NCI-H128 (cell line): ENCODE measurements at regions not wholly inside any gene's neighbourhood (a gene's known extent, or its start where the extent isn't known, plus 50 kb on each side); places are given as distances from the start of the nearest gene placed in this dataset.
"Not testable (repeated sequence)": the region's sequence is repeated elsewhere in the genome, so short reads cannot be mapped to it uniquely, and the experiment has no call there.

ENCODE experiments used
- DNase-seq: peaks from one replicate; lab custom pipeline; 2025; ENCODE audit not compliant: unreplicated experiment; lab: John Stamatoyannopoulos, UW

DNA sequence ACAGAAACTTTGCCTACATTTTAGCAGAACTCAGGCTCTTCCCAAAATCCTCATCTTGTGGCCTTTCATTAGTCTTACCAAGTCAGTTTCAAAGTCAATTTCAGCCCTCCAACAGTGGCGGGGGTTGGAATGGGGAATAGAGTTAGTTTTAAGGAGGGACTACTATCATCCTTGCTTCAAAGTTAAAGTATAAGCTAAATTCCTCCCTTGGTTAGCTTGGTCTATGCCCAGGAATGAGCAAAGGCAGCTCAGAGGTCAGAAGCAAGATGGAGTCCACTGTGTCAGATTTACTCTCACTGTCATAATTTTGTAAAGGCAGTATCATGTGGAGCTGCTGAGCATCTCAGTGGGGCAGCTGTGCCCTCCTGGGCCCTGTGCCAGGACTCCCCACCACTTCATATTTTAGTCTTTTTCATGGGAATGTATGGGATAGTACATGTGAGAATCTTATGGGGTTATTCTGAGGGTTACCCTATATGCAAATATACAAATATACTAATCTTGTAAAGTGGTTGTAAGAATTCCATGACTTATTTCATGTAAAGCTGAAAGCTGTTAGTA lies 145.2 kb upstream of the MMADHC start:
- DNase-seq, result no peak

DNA sequence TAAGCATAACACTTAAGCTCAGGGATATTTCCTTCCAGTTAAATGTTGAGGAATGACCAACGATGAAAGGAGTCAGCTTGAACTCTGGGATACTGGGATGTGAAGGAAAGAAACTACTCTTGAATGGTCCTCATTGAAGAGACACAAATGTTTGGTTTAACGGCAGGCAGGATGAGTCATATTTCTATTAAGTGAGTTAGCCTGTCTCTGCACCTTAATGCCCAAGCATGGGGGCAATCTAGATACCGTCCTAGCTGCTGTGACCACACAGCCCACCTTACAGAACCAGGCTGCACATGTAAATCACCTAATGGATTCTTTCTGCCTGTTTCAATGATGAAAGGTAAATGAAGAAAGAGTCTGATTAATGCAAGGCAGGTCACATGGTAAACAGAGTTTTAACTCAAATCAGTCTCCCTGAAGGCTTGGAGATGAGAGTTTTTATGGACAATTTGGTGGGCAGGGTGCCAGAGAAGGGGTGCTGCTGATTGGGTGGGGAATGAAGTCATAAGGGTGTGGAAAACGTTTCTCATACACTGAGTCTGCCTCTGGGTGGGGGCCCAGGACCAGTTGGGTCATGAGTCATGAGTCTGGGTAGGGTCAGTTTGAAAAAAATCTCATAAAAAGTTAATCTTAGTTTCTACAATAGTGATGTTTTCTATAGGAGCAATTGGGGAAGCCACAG lies 144.6 kb upstream of the MMADHC start:
- no peak for DNase-seq

DNA sequence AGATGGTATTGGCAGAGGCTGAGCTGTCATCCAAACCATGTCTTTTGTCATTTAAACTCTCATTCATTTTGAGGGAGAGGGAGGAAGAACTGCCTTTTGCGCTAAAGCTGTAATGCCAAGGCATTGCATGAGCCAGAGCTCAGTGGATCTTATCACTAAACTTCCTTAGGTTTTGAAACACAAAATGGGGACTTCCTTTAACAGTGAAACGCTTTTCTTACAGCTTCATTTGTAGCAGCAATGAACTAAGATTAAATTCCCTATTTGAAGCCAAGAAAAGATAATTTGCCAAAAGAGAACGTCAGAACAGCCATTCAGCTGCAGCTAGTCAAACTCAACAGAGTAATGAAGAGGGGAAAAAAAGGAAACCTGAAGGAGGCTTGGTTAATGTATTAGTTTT lies 143.5 kb upstream of the MMADHC start:
- no peak for DNase-seq

DNA sequence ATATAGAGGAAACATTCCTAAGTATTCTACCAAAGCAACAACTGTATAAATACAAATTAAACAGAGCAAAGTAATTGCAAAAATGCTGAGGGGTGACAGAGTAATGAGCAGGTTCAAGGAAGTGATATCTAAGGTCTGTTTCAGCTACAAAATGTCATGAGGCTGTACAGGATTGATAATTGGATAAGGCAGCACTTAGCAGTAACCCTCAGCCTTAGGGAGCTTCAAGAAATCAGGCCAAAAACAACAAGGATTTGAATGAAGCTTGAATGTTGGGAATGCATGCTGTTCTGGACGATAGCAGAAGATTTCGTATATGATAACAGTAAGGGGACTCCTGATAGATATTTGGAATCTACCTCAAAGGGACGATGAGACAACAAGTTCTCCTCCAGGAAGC lies 142.0 kb upstream of the MMADHC start:
- no peak for DNase-seq

DNA sequence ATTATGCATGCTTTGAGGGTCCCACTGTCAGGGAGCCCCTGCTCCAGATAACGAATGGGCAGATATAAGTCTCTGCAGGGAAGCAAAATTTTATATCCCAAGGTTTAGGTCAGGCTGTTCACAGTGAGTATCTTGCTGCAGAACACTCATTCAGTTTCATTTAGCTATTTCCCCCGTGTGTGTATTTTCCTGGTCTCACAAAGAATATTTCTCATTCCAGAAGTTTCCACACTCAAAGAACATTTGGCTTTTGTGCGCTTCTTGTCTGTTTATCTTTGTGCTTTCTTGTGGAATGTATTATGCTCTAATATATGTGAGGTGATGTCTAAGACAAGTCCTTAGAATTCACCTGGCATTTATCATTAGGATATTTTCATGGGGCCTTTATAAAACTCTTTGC lies 140.4 kb upstream of the MMADHC start:
- DNase-seq, result no peak

DNA sequence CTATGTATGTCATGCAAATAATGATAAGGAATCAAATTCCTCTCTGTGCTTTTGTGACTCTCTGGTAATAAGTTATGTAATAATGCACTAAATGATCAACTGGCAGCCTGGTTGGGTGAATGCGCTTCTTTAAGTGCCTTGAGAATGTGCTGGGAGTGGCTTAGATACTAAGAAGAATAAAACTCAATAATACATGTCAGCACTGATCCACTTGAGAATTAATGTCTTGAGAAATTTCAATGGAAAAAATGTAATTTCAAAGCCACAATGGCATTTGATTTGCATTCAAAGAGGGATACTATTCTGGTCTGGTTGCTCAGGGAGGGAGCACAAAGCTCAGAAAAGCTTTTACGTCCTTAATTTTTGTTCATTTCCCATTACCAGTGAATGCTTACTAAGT lies 137.7 kb upstream of the MMADHC start:
- no peak for DNase-seq

DNA sequence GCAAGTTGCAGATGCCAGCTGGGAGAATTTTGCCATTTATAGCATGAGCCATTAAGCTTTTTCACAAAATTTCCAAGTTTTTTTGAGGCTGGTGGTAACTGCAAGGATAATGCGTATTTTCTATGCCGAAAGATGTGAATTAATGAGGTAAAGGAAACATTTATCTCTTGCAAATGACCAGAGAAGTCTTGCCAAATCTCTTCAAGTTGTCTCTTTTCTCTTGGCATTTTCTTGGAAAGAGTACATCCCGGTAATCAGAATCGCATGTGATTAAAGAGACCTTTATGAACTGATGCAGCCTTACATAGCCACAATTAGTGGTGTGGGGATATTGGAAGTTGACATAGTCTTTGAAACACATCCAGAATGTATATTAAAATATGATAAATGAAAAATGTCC lies 136.5 kb upstream of the MMADHC start:
- no peak for DNase-seq

DNA sequence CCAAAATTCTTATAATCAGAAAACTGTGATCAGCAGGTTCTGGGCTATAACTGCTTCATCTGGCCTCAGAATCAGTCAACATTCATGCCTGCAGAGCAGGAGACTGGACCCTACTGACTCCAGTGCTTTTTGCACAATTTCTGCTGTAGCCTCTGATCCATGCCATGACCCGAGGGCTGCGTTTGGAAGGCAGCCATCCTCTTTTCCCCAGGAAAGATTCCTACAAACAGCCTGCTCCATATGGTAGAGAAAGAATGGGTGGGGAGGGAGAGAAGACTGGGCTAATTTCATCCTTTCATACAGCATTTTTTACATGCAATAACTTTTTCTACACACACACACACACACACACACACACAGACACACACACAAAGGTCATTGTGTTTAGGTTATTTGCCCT lies 133.0 kb upstream of the MMADHC start:
- DNase-seq, result no peak

DNA sequence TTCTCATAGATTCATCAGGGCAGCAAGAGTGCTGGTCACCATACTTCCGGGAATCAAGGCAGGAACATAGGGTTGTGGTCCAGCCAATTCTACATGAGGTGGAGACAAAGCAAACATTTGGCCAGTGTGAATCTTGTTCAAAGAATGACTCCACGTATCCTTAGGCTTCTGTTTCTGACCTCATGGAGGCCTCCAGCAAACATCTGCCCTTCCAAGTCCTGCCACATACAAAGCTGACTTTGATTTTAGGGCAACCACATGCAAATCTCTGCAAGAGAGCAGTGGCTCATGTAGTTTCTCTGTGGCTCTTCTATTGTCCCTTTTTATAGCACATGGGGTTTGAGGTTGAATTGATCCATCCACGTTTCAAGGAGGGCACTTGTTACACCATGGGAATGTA lies 132.1 kb upstream of the MMADHC start:
- DNase-seq, result no peak

DNA sequence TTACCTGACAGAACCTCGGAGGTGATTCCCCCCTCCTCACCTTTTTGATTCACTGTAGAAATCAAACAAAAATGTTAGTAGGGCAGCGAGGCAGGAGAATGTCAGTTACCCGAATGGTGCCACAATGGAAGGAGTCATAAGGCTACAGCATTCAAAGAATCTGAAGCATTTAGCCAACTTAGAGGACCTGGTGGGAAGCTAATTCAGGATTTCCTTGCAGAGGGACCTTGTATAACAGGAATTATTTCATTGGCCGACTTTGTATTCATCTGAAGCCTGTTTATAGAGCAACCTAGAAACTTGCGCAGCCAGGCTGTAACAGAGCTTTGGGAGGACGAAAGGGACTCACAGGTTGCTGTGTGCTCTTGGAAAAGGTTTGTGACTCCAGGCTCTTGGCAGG lies 129.1 kb upstream of the MMADHC start:
- no peak for DNase-seq

DNA sequence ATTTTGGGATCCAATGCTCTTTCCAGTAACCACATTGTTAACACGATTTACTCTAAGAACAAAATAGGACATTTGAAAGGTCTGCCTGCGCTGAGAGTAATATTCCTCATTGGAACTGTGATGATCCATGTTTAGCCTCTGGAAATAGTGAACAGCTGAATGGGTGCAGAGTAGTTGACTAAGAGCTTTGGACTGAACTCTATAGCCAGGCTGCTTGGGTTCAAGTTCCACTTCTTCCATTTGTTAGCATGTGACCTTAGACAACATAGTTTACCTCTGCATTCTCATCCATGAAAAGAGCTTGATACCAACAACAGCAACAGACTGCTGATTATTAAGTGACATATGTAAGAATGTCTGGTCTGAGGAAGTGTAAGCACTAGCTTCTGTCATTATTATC lies 128.3 kb upstream of the MMADHC start:
- DNase-seq, result no peak

DNA sequence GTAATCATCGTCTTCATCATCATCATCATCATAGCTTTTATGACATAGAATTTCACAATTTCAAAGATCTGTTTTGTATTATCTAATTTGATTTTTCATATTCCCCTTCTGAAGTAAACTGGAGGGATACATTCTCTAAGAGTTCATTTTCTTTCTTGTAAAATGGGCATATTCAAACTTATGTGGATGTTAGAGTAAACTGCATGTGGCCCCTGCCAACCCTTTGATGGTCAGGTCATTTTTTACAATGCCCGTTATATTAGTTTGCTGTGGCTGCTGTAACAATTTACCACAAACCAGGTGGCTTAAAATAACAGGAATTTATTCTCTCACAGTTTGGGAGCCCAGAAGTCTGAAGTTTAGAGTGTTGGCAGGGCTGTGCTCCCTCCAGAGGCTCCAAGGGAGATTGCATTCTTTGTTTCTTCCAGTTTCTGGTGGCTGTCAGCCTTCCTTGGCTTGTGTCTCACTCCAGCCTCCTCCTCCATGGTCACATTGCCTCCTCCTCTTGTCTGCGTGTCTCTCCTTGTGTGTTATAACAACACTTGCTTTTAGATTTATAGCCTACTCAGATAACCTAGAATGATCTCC lies 127.5 kb upstream of the MMADHC start:
- DNase-seq, result no peak

DNA sequence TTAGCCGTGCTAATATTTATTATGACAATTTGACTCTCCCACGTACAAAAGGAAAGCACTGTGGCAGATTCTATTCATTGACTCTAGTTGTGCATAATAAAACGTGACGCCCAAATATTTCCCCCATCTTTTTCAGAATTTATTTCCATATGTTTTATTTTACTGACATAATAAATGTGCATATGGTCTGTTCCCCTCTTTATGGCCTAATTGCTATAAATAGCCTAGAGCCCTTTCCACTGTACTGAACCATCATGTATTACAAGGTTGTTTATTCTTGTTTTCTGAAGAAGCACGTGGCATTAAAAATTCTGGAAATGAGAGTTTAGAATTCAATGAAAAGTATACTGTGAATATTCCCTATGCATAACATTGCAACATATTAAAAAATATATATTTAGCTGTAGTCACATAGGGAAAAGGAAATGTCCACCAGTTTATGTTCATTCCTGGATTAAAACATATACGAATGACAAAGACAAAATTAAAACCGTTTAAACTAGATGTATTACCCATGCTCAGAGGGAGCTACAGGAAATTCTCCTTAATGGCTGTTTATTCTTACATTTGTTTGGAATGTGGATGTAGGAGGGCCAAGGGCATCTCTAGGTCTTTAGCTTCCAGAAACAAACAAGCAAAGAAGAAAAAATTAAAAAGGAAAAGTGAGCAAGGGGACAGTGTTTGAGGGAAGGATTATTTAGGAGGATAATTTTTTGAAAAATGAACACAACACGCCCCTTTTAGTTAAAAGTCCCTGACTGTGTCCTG lies 122.1 kb upstream of the MMADHC start:
- DNase-seq, result no peak

DNA sequence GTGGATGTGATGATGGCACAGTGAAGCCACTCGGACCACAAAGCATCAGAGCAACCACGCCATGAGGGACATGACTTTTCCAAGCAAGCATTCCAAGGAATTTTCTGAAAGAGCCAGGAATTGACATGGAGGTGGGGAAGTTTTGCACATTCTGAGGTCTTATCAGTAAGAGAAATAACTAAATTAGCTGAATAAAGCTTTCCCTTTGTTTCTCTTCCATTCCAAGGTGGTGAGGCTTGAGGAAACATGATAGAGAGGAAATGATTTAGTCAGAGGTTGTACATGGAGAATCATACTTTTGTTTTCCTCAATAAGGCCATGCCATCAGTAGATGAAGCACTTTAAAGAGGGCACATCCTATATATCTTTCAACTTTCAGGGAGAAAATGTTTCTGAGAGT lies 115.7 kb upstream of the MMADHC start:
- DNase-seq, result no peak

DNA sequence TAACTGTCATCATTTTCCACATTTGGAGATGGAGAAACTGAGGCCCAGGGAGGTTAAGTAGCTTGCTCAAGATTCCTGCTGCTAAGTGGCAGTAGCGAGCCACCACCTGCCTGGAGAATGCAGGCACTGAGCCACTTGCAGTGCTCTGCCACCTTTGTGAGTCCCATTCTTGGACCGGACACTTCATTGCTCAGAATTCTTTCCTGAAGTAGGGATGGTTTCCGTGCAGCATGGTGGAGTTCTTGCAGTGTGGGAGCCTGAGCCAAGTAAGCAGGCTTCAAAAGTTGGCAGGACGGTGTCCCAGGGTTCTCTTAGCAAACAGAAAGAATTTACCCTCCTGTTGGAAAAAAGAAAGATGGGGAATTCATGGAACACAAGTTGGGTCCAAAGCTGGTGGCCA lies 115.0 kb upstream of the MMADHC start:
- no peak for DNase-seq

DNA sequence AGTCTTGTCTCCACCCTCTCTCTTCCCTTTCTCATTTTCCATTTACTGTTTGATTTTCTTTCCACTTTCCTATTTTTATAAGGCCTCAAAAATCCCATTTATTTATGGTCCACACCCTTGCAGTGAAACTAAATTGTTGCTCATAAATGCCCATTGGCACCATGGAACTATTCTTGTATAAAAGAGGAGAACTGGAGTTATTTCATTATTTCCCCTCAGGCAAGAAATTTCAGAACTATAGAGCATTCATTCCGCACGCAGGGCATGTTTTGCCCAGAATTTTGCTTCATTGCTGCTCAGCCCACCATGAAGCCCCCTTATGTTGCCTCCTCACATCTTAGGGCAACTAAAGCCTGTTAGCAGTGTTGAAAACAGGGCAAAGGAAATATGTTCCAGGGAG lies 113.7 kb upstream of the MMADHC start:
- no peak for DNase-seq

DNA sequence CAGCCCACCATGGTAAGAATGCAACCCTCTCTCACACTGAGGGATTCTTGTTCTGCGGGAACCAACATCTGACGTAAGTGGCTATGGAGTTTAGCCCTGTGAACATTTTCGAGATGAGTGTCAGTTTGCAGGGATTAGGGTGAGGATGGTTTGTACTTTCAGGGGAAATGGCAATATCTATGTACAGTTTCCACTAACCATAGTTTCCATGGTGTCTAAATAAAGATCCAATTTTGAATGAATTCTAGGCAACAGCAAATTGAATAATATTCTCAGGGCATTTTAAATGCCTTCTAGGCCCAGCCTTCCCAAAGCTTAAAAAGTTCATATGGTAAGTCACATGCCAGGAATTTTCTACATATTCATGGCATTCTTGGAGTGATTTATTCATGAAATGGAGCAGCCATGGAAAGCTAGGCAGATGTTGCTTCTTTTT lies 105.4 kb upstream of the MMADHC start:
- DNase-seq, result no peak

DNA sequence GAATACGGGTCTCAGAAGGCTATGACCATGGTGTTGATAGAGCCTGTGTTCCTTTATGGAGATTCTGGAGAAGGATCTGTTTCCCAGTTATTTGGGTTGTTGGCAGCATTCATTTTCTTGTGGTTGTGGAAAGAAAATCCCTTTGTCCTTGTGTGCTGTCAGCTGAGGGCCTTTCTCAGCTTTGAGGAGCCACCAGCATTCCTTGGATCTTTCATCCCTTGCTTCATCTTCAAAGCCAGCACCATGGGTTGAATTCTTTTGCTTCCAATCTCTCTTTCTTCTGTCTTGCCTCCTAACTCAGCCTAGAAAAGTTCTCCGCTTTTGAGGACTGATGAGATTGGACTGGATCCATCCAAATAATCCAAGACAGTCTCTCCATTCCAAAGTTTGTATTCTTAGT lies 103.2 kb upstream of the MMADHC start:
- DNase-seq, result no peak

DNA sequence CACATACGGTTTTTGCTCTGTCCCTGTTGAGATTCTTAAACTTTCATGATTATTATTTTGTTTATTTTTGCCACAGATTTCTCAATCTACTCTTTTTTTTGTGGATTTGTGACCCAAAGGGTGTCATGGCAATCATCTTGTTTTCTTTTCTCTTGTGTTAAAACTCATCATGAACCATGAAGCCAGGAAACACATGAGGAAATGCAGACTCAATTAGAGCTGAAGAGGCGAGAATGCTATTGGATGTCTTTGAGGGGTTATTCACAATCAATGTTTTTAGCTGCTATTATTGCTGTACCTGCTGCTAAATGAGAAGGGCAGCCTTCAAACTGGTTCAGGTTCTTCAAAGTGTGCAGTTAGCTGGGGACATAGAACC lies 99.5 kb upstream of the MMADHC start:
- no peak for DNase-seq

DNA sequence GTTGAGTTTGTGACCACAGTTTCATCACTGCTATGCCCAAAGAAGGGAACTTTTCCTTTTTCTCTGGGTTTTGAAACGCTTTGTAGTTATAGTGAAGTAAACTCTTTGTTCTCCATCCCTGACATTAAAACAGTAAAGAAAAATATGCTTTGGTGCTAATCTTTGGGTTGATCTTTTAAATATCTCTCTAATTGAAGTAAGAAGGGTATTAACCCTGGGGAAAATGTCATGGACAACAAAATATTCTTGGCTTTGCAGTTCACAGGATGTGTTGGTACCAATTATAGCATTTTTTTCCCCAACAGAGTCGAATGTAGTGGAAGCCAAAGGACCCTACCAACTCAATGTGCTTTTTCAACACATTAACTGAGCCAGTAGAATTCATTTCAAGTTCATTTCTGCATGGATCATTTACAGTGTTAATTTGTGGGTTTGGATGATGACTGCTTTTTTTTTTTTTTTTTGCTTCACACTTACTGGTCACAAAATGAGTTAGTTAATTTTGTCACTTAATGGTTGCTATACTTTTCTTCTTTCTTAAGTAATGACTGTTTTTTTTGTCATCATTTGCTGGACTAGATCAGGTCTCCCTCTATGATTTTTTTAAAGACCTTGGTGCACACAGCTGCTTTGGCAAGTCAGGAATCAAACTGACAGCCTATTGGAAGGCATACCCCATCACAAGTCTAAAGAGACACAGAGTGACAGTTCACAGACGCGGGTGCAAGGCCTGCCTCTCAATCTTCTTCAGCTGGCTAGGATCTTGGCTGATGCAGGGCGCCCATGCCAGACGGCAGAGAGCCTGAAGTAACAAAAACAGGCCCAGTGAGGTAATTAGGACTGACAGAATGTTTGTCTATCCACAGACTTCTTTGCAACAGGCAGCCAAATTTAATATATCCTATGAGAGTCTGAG lies 98.8 kb upstream of the MMADHC start:
- DNase-seq, result no peak

DNA sequence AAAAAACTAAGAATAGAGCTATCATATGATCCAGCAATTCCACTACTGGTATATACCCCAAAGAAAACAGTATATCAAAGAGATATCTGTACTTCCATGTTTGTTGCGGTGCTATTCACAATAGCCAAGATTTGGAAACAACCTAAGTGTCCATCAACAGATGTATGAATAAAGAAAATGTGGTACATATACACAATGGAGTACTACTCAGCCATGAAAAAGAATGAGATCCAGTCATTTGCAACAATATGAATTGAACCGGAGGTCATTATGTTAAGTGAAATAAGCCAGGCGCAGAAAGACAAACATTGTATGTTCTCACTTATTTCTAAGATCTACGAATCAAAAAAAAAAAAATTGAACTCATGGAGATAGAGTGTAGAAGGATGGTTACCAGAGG lies 97.8 kb upstream of the MMADHC start:
- not testable (repeated sequence) for DNase-seq
